Transverse colon (tissue), 4 donors: ENCODE measurements at regions not wholly inside any gene's neighbourhood (a gene's known extent, or its start where the extent isn't known, plus 50 kb on each side); places are given as distances from the start of the nearest gene placed in this dataset.

Experiments
- EP300 ChIP-seq: sonication (generic); formaldehyde crosslinking; IDR thresholded peaks from one replicate; pipeline ENCODE4 v1.6.1; 2017; ENCODE audit warnings: antibody characterized with exemption, low read depth
- POLR2A ChIP-seq: fragments of 450-650 bp; IDR thresholded peaks from one replicate; pipeline ENCODE4 v1.6.1; 2016; ENCODE audit warnings: antibody characterized with exemption, mild to moderate bottlenecking, moderate library complexity
- POLR2AphosphoS5 ChIP-seq, 3 donors: sonication (generic); formaldehyde crosslinking; IDR thresholded peaks; one replicate each; pipeline ENCODE4 v1.6.1; 2016; ENCODE audit warnings: antibody characterized with exemption in 3 of 3
- TF ChIP-seq, protein P1 (sequence below), 5 experiments: fragments of 200-600 bp in 3 of 5; fragments of 450-650 bp in 2 of 5; sonication (generic) in 3 of 5; IDR thresholded peaks; 1 replicate in 2 of 5; 2 replicates in 3 of 5; pipeline ENCODE4 v1.5.1; 2016 to 2017; ENCODE audit warnings: antibody characterized with exemption in 5 of 5, inconsistent platforms in 3 of 5, mild to moderate bottlenecking in 2 of 5, moderate library complexity in 1 of 5

DNA sequence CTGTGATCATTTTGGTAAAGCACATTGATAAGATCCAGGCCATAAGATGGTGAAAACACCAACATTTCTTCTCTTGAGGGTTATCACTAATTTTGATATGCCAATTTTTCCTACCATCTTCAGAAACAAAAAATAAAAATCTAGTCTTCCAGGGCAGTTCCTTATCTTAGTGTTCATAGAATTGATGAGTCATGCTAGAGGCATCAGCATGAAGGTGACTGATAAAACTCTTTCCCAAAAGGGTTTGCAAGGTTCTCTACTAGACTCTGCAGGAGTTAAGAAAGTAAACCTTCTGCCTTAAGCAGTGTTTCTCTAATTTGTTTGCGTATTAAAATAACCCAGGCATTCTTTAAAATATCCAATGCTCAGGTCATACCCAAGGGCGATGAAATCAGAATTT is 483.1 kb upstream of the CNTNAP2 start:
- TF ChIP-seq, protein P1, sequence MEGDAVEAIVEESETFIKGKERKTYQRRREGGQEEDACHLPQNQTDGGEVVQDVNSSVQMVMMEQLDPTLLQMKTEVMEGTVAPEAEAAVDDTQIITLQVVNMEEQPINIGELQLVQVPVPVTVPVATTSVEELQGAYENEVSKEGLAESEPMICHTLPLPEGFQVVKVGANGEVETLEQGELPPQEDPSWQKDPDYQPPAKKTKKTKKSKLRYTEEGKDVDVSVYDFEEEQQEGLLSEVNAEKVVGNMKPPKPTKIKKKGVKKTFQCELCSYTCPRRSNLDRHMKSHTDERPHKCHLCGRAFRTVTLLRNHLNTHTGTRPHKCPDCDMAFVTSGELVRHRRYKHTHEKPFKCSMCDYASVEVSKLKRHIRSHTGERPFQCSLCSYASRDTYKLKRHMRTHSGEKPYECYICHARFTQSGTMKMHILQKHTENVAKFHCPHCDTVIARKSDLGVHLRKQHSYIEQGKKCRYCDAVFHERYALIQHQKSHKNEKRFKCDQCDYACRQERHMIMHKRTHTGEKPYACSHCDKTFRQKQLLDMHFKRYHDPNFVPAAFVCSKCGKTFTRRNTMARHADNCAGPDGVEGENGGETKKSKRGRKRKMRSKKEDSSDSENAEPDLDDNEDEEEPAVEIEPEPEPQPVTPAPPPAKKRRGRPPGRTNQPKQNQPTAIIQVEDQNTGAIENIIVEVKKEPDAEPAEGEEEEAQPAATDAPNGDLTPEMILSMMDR (IDR thresholded peaks at IDR 0.05): no peak
- TF ChIP-seq EP300 (no peak), POLR2A (no peak), POLR2AphosphoS5 (IDR thresholded peaks at IDR 0.05) (no peak)
